Effector memory CD8-positive, alpha-beta T cell (primary cell): ENCODE measurements at regions not wholly inside any gene's neighbourhood (a gene's known extent, or its start where the extent isn't known, plus 50 kb on each side); places are given as distances from the start of the nearest gene placed in this dataset.

Experiments
- ATAC-seq: fragments of 150-1000 bp; cut with Tn5 transposase; replicated peaks from 2 replicates; pipeline ENCODE4 v1.10.0; 2021; ENCODE audit warnings: mild to moderate bottlenecking, moderate library complexity
- DNase-seq, 3 experiments: peaks; one replicate each; pipeline ENCODE4 v3.0.0; 2021
- H3K27ac Mint-ChIP-seq, 2 donors: one replicate each; pipeline ENCODE4 v1.8.0; 2022; ENCODE audit warnings: mild to moderate bottlenecking in 2 of 2, mixed read lengths in 2 of 2, moderate library complexity in 2 of 2
- H3K27me3 Mint-ChIP-seq, 2 donors: one replicate each; pipeline ENCODE4 v1.8.0; 2022; ENCODE audit warnings: mixed read lengths in 2 of 2
- H3K36me3 Mint-ChIP-seq: one replicate; pipeline ENCODE4 v1.8.0; 2022; ENCODE audit warnings: mild to moderate bottlenecking, moderate library complexity, mixed read lengths; ENCODE audit not compliant: insufficient read depth
- H3K4me1 Mint-ChIP-seq, 2 donors: one replicate each; pipeline ENCODE4 v1.8.0; 2022; ENCODE audit warnings: low read depth in 2 of 2, mixed read lengths in 2 of 2
- H3K4me3 Mint-ChIP-seq, 2 donors: one replicate each; pipeline ENCODE4 v1.8.0; 2022; ENCODE audit warnings: mild to moderate bottlenecking in 2 of 2, mixed read lengths in 2 of 2, moderate library complexity in 2 of 2
- H3K9me3 Mint-ChIP-seq, 2 donors: one replicate each; pipeline ENCODE4 v1.8.0; 2022; ENCODE audit warnings: mixed read lengths in 2 of 2

DNA sequence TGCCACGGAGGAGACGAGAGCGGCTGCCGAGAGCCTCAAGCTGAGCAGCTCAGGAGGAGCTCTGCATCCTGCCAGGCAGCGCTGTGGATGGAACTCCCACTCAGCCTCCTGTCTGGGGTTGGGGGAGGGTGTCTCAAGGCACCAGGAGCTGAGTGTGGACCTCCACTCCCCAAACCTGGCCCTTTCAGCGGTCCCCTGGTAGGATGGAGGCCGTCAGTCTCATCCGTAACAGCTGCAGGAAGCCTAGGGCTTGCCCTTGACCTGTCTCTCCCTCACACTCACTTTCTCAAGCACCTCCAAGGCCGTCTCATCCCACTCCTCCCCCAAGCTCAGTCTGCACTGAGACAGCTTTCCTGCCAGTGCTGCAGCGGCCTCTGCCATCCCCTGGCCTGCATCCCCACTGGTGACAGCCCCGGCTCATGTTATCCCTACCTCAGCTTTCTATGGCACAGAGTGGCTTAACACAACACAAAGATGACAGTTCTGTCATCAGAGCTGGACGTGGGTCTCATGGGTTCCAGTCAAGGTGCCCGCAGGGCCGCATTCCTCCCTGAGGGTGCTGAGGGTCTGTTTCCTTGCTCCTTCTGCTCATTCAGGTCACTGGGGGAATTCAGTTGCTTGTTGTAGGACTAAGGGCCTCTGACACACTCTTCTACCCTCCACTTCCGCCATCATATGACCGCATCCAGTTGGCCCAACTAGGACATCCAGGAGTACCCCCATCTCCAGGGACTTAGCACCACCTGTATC, 341.9 kb upstream of the B3GAT1 start:
- no peak overlapping the region for H3K4me3 Mint-ChIP-seq
- no peaks in the 10 kb centered on the region for H3K4me1 Mint-ChIP-seq
- H3K36me3 Mint-ChIP-seq: no peaks in the 10 kb centered on the region
- DNase-seq (no peak), ATAC-seq (no peak)
- H3K27ac Mint-ChIP-seq: no peak overlapping the region
- peaks cover 54 to 94% of the 10 kb centered on the region in 2 donors for H3K27me3 Mint-ChIP-seq
- H3K9me3 Mint-ChIP-seq: no peaks in the 10 kb centered on the region

DNA sequence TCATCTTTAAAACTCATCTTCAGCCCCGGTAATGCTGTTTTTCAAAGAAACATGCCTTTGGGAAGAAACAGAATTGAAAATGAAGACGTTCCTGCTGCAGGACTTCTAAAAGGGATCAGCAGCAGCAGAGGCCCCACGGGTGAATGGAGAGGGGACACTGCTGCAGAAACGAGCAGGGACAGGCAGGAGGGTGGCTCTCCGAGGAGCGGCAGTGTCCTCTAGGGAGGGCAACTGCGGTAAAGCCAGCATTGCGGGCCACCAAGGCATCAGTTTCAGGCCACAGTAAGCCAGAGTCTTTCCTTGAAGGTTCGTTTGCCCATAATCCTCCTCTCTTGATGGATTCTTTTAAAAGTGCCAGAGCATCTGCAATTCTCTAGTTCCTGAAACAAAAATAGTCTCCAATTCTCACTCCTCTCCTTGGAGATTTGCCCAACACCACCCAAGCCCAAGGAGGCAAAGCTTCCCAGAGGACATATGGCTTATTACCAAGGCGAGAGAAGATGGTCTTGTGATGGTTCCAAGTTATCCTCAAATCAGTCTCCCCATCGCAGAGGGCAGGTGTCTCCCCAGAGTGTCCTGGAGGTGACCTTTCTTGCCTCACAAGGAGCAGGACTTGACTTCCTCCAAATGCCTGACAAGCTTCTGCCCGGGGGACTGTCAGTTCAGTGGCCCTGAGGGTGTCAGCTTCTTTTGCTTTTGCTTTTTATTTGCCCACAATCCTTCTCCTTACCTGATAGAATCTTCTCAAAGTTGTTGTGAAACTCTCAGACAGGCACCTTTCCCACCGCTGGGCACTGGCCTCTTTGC, 341.1 kb upstream of the B3GAT1 start:
- Mint-ChIP-seq H3K4me1 (no peaks in the 10 kb centered on the region), H3K27ac (no peak overlapping the region), H3K9me3 (no peaks in the 10 kb centered on the region), H3K4me3 (no peak overlapping the region), H3K27me3 (peaks cover 60 to 94% of the 10 kb centered on the region in 2 donors), H3K36me3 (no peaks in the 10 kb centered on the region)
- DNase-seq (no peak), ATAC-seq (no peak)

DNA sequence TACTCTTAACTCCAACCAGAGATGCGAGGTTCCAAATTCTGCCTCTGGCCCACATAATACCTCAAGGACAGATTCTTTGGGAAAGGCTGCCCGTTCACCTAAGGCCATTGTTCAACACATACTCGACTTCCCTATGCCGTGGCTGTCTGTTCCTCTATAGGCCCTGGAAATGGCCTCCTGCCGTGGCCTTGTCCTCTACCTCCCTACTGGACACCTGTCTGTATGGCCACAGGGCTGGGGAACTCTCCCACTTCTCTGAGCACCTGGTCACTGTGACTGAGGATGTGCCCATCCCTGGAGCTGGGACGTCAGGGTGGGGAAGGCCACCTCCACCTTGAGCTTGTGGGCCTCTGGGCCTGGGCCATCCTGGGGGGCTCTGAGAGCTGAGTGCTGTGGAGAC, 340.5 kb upstream of the B3GAT1 start:
- H3K36me3 Mint-ChIP-seq: no peaks in the 10 kb centered on the region
- no peak for DNase-seq
- no peaks in the 10 kb centered on the region for H3K4me1 Mint-ChIP-seq
- H3K27ac Mint-ChIP-seq: no peak overlapping the region
- no peak for ATAC-seq
- peaks cover 67 to 96% of the 10 kb centered on the region in 2 donors for H3K27me3 Mint-ChIP-seq
- H3K4me3 Mint-ChIP-seq: no peak overlapping the region
- no peaks in the 10 kb centered on the region for H3K9me3 Mint-ChIP-seq

DNA sequence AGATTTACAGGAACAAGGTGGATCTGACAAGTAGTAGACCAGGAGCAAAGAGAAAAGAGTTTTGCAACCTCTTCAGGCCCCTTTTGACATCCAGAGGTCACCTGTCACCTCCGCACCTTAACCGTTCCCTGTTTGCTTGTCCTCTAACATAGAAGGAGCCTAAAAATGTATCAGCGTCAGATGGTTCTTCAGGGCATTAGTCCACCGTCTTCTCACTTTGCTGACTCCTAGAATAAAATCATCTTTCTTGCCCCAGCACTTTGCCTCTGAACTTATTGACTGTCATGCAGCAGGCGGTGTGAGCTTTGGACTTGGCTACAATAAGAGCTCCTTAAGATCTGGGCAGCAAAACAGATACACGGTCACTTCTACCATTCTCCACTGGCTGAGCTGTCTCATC, 339.7 kb upstream of the B3GAT1 start:
- no peaks in the 10 kb centered on the region for H3K9me3 Mint-ChIP-seq
- DNase-seq (no peak), ATAC-seq (no peak)
- H3K4me1 Mint-ChIP-seq: no peaks in the 10 kb centered on the region
- H3K27ac Mint-ChIP-seq: no peak overlapping the region
- peaks cover 70 to 96% of the 10 kb centered on the region in 2 donors for H3K27me3 Mint-ChIP-seq
- H3K36me3 Mint-ChIP-seq: no peaks in the 10 kb centered on the region
- no peak overlapping the region for H3K4me3 Mint-ChIP-seq

DNA sequence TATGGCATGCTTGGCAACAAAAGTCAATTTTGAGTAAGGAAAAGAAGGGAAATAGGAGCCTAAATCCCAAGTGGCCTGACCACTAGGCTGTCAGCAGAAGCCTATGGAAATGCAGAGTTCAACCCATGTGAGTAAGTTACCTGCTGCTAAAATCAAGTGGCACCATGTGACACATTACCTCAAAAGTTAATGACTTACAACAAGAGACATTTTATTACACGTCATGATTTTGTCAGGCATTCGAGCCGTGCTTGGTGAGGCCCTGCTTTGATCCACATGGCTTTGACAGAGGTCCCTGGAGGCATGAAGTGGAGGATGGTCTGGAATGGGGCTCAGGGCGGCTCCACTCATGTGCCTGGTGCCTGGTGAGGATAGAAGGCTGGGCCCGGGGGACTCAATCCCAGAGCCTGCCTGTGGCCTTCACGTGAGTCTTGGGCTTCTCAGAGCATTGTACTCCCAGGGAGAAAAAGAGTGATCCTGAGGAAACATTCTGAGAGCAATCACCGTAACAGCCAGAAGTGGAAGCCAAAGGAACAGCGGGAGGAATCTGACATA, 339.1 kb upstream of the B3GAT1 start:
- H3K4me1 Mint-ChIP-seq: no peaks in the 10 kb centered on the region
- no peak overlapping the region for H3K27ac Mint-ChIP-seq
- DNase-seq (no peak), ATAC-seq (no peak)
- H3K36me3 Mint-ChIP-seq: no peaks in the 10 kb centered on the region
- H3K4me3 Mint-ChIP-seq: no peak overlapping the region
- H3K27me3 Mint-ChIP-seq: peaks cover 70 to 94% of the 10 kb centered on the region in 2 donors
- H3K9me3 Mint-ChIP-seq: no peaks in the 10 kb centered on the region

DNA sequence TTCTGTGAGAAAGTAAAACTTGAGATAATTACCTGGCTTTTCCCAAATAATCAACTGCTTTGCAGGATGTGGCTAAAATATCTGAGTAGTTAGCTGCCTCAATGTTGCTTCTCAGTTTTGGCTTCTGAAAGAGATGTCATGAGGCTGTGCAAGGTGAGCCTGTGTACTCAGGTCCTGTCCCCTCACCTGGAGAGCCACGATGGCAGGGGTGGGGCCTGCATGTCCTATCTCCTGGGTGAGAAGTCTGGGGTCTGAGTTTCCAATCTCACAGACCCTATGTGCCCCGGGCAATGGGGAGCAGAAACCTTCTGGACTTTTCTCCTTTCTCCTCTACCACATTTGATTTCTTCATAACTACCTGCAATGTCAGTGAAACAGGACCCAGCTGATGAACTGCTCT, 338.6 kb upstream of the B3GAT1 start:
- no peaks in the 10 kb centered on the region for H3K9me3 Mint-ChIP-seq
- no peak overlapping the region for H3K4me3 Mint-ChIP-seq
- no peaks in the 10 kb centered on the region for H3K4me1 Mint-ChIP-seq
- ATAC-seq (no peak), DNase-seq (no peak)
- H3K36me3 Mint-ChIP-seq: no peaks in the 10 kb centered on the region
- peaks cover 74 to 94% of the 10 kb centered on the region in 2 donors for H3K27me3 Mint-ChIP-seq
- H3K27ac Mint-ChIP-seq: no peak overlapping the region

DNA sequence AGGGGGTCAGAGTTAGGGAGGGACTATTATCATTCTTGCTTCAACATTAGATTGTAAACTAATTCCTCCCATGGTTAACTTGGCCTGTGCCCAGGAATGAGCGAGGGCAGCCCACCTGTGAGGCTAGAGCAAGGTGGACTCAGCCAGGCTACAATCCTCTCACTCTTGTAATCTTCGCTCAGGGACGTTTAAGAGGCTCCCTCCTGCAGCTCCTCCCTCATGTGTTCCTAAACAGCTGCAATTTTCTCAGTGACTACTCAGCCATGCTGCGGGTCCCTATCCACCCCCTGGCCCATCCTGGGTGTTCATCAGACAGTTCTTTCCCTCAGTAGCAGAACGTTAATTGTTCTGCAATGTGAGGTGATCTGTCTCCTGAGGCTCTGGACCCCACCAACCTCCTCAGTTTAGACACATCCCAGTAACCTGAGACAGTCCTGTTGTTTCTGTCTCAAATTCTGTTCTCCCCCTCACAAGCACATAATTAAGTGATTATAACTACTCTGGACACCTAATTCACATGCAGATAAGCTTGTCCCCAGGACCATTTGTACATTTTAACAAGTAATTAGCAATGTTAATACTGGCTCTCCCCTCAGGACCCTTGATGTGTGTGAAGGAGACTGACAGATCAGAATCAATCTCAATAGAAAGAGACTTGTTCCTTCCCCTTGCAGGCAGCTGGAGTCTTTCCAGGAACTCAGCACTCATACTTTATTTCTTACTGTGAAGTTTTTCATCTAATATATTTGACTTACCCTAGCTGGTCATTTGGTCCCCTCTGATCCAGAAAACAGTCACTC, 337.2 kb upstream of the B3GAT1 start:
- H3K4me3 Mint-ChIP-seq: no peak overlapping the region
- no peaks in the 10 kb centered on the region for H3K36me3 Mint-ChIP-seq
- H3K27ac Mint-ChIP-seq: no peak overlapping the region
- ATAC-seq (no peak), DNase-seq (no peak)
- no peaks in the 10 kb centered on the region for H3K9me3 Mint-ChIP-seq
- H3K4me1 Mint-ChIP-seq: no peaks in the 10 kb centered on the region
- peaks cover 74 to 94% of the 10 kb centered on the region in 2 donors for H3K27me3 Mint-ChIP-seq

DNA sequence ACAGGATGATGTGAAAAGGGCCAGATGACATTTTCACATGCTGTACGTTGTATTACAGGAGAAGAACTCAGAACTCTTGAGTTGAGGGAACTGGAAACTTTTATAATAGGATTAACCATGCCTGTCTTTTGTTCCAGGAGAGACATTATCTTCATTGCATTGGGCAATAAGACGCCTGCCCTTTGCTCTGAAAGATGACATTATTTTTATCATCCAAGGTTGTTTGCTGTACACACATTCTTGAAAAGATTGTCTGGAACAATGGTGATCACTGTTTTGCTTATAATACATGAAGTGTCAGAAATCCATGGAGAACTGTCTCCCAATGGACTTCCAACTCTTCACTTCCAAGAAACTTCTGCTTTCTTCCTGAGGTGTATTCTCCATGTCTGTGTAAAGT, 334.6 kb upstream of the B3GAT1 start:
- Mint-ChIP-seq H3K27ac (no peak overlapping the region), H3K27me3 (peaks cover 60 to 76% of the 10 kb centered on the region in 2 donors), H3K4me1 (peaks cover 0 to 1% of the 10 kb centered on the region in 2 donors)

DNA sequence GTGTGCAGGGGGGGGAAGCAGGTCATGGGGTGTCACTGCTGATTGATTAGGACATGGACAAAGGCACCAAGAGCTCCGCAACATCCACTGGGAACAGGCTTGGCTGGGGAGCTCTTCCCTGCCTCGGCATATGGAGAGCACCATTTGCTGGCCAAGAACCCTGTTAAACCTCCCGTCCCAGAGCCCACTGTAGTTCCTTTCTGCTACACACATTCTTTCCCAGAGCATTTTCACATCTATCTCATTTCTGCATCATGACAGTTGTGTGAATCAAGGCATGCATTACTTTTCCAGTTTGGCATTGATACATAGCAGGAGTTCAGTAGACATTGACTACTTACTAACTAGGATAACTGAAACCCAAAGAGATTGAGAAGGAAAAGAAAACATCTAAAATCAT, 333.4 kb upstream of the B3GAT1 start:
- Mint-ChIP-seq H3K27ac (no peak overlapping the region), H3K36me3 (no peaks in the 10 kb centered on the region), H3K4me3 (no peak overlapping the region), H3K27me3 (peaks cover 57 to 65% of the 10 kb centered on the region in 2 donors), H3K4me1 (peaks cover 0 to 1% of the 10 kb centered on the region in 2 donors), H3K9me3 (no peaks in the 10 kb centered on the region)
- no peak for ATAC-seq
- no peak for DNase-seq

More for the DNA sequence above, 334.6 kb upstream of the B3GAT1 start:
- Mint-ChIP-seq H3K36me3 (no peaks in the 10 kb centered on the region), H3K4me3 (no peak overlapping the region), H3K9me3 (no peaks in the 10 kb centered on the region)
- no peak for DNase-seq
- ATAC-seq: no peak

DNA sequence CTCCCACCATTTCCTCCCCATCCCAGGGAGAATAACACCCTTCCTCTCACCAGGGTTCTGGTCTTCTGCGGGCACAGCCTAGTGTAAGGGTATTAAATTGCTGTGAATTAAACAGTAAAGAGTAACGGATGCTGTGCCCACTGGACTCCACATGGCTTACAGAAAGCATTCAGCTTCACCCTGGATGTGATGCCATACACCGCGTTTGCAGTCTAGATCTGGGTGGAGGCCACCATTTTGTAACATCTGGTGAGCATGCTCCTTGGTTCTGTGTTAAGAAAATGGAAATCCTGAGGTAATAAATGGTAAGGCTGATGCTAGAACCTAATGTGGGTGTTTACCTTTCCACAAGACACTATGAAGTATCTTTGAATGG, 331.8 kb upstream of the B3GAT1 start:
- Mint-ChIP-seq H3K4me1 (peaks cover 0 to 1% of the 10 kb centered on the region in 2 donors), H3K4me3 (no peak overlapping the region), H3K9me3 (no peaks in the 10 kb centered on the region), H3K27ac (no peak overlapping the region), H3K36me3 (no peaks in the 10 kb centered on the region), H3K27me3 (peaks cover 48 to 50% of the 10 kb centered on the region in 2 donors)
- ATAC-seq: no peak
- DNase-seq: no peak

DNA sequence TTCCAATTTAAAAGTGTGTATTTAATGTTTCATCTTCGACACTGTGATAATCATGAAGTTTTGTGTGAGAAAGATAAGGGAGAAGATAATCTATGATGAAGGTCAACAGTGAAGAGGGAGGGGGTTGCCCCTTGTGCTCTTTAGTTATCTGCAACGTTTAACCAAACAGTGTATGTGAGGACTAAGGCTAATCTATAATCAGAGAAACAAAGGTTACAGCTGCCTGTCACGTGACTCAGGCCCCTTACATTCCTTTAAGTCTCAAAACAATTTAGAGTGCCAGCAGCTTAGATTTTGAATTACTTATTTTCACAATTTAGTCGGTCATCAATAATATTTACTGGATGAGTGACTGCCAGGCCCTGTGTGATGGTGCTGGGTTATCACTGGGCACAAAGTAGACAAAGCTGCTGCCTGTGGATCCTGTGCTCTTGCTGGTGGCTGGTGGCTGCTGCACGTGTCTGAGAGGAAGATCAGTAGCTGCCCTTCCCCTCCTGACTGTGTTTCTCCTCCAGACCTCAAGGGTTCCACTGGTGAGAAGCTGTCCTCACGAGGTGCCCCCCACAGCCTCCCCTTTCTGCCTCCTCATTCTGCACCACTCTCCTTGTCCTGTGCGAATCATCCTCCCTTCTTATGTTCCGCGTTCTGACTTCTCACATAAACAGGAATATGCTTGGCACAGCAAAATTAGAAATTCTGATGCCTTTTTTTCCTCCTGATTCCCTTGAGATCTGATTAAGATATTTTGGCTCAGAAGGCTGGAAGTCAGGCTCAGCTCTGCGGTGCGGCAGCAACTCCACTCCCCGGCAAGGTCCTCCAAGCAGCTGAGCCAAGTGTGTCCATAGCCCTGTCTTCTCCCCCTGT, 331.1 kb upstream of the B3GAT1 start:
- peaks cover 0 to 1% of the 10 kb centered on the region in 2 donors for H3K4me1 Mint-ChIP-seq
- no peaks in the 10 kb centered on the region for H3K36me3 Mint-ChIP-seq
- no peak for ATAC-seq
- peak overlapping the region in 1 of 2 donors; percentile 1 for H3K27ac Mint-ChIP-seq
- no peaks in the 10 kb centered on the region for H3K9me3 Mint-ChIP-seq
- no peak overlapping the region for H3K4me3 Mint-ChIP-seq
- H3K27me3 Mint-ChIP-seq: peaks cover 42 to 44% of the 10 kb centered on the region in 2 donors
- no peak for DNase-seq

DNA sequence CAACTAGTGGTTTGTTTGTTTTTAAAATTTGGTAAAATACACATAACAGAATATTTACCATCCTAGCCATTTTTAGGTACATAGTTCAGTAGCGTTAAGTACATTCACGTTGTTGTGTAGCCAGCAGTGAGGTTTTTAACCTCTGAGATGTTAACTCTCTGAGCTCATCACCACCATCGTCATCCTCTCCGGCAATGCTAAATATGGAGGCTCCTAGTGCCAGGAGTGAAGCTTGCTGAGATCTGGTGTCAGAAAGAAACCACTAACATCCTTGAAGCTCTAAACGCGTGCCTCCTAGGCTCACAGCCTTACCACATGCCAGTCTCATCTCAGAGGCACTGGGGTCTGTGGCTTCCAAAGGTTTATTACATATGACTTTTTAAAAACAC, 330.2 kb upstream of the B3GAT1 start:
- peaks cover 34 to 36% of the 10 kb centered on the region in 2 donors for H3K27me3 Mint-ChIP-seq
- no peak overlapping the region for H3K4me3 Mint-ChIP-seq
- no peak for DNase-seq
- peak overlapping the region in 1 of 2 donors; percentile 1 for H3K27ac Mint-ChIP-seq
- peak; percentile 67 for ATAC-seq
- peaks cover 0 to 1% of the 10 kb centered on the region in 2 donors for H3K4me1 Mint-ChIP-seq
- no peaks in the 10 kb centered on the region for H3K36me3 Mint-ChIP-seq
- no peaks in the 10 kb centered on the region for H3K9me3 Mint-ChIP-seq
